Sigmoid colon (tissue), 4 donors: ENCODE measurements at regions not wholly inside any gene's neighbourhood (a gene's known extent, or its start where the extent isn't known, plus 50 kb on each side); places are given as distances from the start of the nearest gene placed in this dataset.

Source experiments
- POLR2AphosphoS5 ChIP-seq, 4 donors: sonication (generic); formaldehyde crosslinking; IDR thresholded peaks; one replicate each; pipeline ENCODE4 v1.6.1; 2017; ENCODE audit warnings: antibody characterized with exemption in 4 of 4
- TF ChIP-seq, protein P1 (sequence below), 4 experiments: fragments of 450-650 bp in 3 of 4; fragments of 200-600 bp in 1 of 4; IDR thresholded peaks; one replicate each; pipeline ENCODE4 v1.5.1; 2016 to 2019; ENCODE audit warnings: antibody characterized with exemption in 4 of 4, mild to moderate bottlenecking in 3 of 4, moderate library complexity in 2 of 4

- TF ChIP-seq POLR2AphosphoS5 (IDR thresholded peaks at IDR 0.05) = no peak
- TF ChIP-seq, protein P1, sequence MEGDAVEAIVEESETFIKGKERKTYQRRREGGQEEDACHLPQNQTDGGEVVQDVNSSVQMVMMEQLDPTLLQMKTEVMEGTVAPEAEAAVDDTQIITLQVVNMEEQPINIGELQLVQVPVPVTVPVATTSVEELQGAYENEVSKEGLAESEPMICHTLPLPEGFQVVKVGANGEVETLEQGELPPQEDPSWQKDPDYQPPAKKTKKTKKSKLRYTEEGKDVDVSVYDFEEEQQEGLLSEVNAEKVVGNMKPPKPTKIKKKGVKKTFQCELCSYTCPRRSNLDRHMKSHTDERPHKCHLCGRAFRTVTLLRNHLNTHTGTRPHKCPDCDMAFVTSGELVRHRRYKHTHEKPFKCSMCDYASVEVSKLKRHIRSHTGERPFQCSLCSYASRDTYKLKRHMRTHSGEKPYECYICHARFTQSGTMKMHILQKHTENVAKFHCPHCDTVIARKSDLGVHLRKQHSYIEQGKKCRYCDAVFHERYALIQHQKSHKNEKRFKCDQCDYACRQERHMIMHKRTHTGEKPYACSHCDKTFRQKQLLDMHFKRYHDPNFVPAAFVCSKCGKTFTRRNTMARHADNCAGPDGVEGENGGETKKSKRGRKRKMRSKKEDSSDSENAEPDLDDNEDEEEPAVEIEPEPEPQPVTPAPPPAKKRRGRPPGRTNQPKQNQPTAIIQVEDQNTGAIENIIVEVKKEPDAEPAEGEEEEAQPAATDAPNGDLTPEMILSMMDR (IDR thresholded peaks at IDR 0.05) = no peak
Measured at GRCh38 chr3:24828011-24828410, 333.4 kb upstream of the THRB start.
